Upper lobe of left lung (tissue), 4 donors: ENCODE measurements at regions not wholly inside any gene's neighbourhood (a gene's known extent, or its start where the extent isn't known, plus 50 kb on each side); places are given as distances from the start of the nearest gene placed in this dataset.

ENCODE experiments used
- POLR2A ChIP-seq, 4 donors: fragments of 450-650 bp; IDR thresholded peaks; one replicate each; pipeline ENCODE4 v1.5.1; 2016 to 2017; ENCODE audit warnings: antibody characterized with exemption in 4 of 4, mild to moderate bottlenecking in 2 of 4
- POLR2AphosphoS5 ChIP-seq, 2 donors: sonication (generic); formaldehyde crosslinking; IDR thresholded peaks; one replicate each; pipeline ENCODE4 v1.5.1; 2017; ENCODE audit warnings: antibody characterized with exemption in 2 of 2
- TF ChIP-seq, protein P1 (sequence below), 6 experiments: fragments of 450-650 bp in 4 of 6; fragments of 200-600 bp in 2 of 6; sonication (generic) in 2 of 6; IDR thresholded peaks; one replicate each; pipeline ENCODE4 v1.5.1; 2016 to 2019; ENCODE audit warnings: antibody characterized with exemption in 6 of 6

DNA sequence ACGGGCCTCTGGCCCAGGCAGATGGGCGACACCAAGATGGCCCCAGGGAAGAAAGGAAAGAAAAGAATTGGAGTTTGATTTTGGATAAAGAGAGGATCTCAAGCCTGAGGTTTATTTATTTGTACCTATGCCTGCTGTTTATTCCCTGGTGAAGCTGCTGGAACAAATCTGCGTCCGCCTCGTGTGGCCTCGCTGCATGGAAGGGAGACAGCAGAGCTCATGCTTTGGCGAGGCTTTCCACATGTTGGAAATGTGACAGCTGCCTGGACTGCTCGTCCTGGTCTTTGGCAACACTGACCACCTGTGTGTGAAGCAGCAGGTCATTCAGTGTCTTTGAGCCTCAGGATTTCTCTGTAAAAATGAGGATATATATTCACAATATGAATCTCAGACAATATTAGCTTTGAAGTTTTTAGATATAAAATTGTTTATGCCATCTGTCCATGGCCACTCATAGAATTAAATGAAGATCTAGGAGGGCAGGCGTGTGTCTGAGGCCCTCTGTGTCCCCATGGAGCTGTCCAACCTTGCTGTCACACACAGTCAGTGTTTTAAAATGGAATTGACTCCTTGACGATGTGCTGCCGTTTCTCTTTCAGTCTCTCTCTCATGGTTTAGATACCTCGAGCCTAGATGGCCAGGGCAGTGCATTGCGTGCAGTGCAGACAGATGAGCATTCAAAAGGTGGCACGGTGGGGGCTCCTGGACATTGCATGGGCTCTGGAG is 94.3 kb downstream of the SOCS6 start:
- TF ChIP-seq, protein P1, sequence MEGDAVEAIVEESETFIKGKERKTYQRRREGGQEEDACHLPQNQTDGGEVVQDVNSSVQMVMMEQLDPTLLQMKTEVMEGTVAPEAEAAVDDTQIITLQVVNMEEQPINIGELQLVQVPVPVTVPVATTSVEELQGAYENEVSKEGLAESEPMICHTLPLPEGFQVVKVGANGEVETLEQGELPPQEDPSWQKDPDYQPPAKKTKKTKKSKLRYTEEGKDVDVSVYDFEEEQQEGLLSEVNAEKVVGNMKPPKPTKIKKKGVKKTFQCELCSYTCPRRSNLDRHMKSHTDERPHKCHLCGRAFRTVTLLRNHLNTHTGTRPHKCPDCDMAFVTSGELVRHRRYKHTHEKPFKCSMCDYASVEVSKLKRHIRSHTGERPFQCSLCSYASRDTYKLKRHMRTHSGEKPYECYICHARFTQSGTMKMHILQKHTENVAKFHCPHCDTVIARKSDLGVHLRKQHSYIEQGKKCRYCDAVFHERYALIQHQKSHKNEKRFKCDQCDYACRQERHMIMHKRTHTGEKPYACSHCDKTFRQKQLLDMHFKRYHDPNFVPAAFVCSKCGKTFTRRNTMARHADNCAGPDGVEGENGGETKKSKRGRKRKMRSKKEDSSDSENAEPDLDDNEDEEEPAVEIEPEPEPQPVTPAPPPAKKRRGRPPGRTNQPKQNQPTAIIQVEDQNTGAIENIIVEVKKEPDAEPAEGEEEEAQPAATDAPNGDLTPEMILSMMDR (IDR thresholded peaks at IDR 0.05): no peak
- no peak for TF ChIP-seq POLR2A (IDR thresholded peaks at IDR 0.05)
- TF ChIP-seq POLR2AphosphoS5 (IDR thresholded peaks at IDR 0.05): no peak
